K562 (cell line): ENCODE measurements at regions not wholly inside any gene's neighbourhood (a gene's known extent, or its start where the extent isn't known, plus 50 kb on each side); places are given as distances from the start of the nearest gene placed in this dataset.

Experiments used
- ATF7 ChIP-seq: fragments of 450-650 bp; IDR thresholded peaks from 2 replicates; pipeline ENCODE4 v1.7.1; 2014; ENCODE audit warnings: mild to moderate bottlenecking, moderate library complexity
- BCL6 ChIP-seq: fragments of 250-450 bp; sonication (Bioruptor Pico); IDR thresholded peaks from 2 replicates; pipeline ENCODE4 v1.4.0; 2020
- CCNT2 ChIP-seq: IDR thresholded peaks from 2 replicates; pipeline ENCODE4 v1.6.1; 2011; ENCODE audit warnings: borderline replicate concordance, low read depth, mild to moderate bottlenecking, moderate library complexity, mixed read lengths, low read length; ENCODE audit not compliant: insufficient read length; ENCODE audit errors: extremely low read depth
- CREB3 ChIP-seq: fragments of 450-650 bp; conservative IDR thresholded peaks from 2 replicates; pipeline ENCODE4 v1.6.1; 2016; ENCODE audit warnings: missing genetic modification characterization, low read depth, mild to moderate bottlenecking, missing compliant biosample characterization, moderate library complexity
- CXXC5 ChIP-seq: fragments of 250-450 bp; sonication (Bioruptor Pico); IDR thresholded peaks from 2 replicates; pipeline ENCODE4 v1.8.0; 2022; ENCODE audit warnings: inconsistent platforms, mild to moderate bottlenecking, moderate library complexity
- ELF1 ChIP-seq: fragments of 200-800 bp; sonication (Bioruptor generic); IDR thresholded peaks from 2 replicates; pipeline ENCODE4 v1.6.1; 2016; ENCODE audit warnings: missing genetic modification characterization, missing compliant biosample characterization
- HNRNPLL ChIP-seq: fragments of 200-400 bp; formaldehyde crosslinking; IDR thresholded peaks from 2 replicates; pipeline ENCODE4 v1.6.1; 2017; ENCODE audit warnings: low read length, low read depth, mild to moderate bottlenecking; ENCODE audit not compliant: poor library complexity, severe bottlenecking
- KLF10 ChIP-seq: fragments of 250-450 bp; sonication (Bioruptor Pico); IDR thresholded peaks from 2 replicates; pipeline ENCODE4 v1.6.1; 2021; ENCODE audit warnings: matching md5 sums
- MBD1 ChIP-seq: fragments of 250-450 bp; sonication (Bioruptor Pico); IDR thresholded peaks from 2 replicates; pipeline ENCODE4 v1.8.0; 2022; ENCODE audit warnings: inconsistent platforms
- MECOM ChIP-seq: fragments of 250-450 bp; sonication (Bioruptor Pico); IDR thresholded peaks from 2 replicates; pipeline ENCODE4 v1.8.0; 2022; ENCODE audit warnings: inconsistent platforms
- MIER1 ChIP-seq: fragments of 450-650 bp; IDR thresholded peaks from 2 replicates; pipeline ENCODE4 v1.6.1; 2016; ENCODE audit warnings: antibody characterized with exemption, mild to moderate bottlenecking, low read depth
- NCOA1 ChIP-seq: fragments of 450-650 bp; IDR thresholded peaks from 2 replicates; pipeline ENCODE4 v1.6.1; 2016; ENCODE audit warnings: low read depth
- NUFIP1 ChIP-seq: fragments of 450-650 bp; IDR thresholded peaks from 2 replicates; pipeline ENCODE4 v1.6.1; 2018; ENCODE audit not compliant: partially characterized antibody
- PHTF2 ChIP-seq: fragments of 250-450 bp; sonication (Bioruptor Pico); IDR thresholded peaks from 2 replicates; pipeline ENCODE4 v1.5.0; 2021; ENCODE audit warnings: mild to moderate bottlenecking
- RNF219 ChIP-seq: fragments of 250-450 bp; sonication (Bioruptor Pico); IDR thresholded peaks from 2 replicates; pipeline ENCODE4 v1.5.0; 2022; ENCODE audit warnings: mild to moderate bottlenecking
- TRIM25 ChIP-seq: fragments of 450-650 bp; IDR thresholded peaks from 2 replicates; pipeline ENCODE4 v1.7.0; 2016; ENCODE audit warnings: borderline replicate concordance
- ZNF589 ChIP-seq: fragments of 200-800 bp; sonication (Bioruptor generic); IDR thresholded peaks from 2 replicates; pipeline ENCODE4 v1.6.1; 2016; ENCODE audit warnings: low read depth, missing genetic modification characterization, missing compliant biosample characterization
- ZNF639 ChIP-seq, 2 experiments: fragments of 200-800 bp in 1 of 2; sonication (Bioruptor generic) in 1 of 2; sonication (generic) in 1 of 2; formaldehyde crosslinking in 1 of 2; IDR thresholded peaks in 1 of 2; conservative IDR thresholded peaks in 1 of 2; 2 replicates each; pipeline versions ENCODE4 v1.5.0 to v1.6.1; 2016 to 2020; ENCODE audit warnings: missing compliant biosample characterization in 1 of 2, missing genetic modification characterization in 1 of 2, missing genetic modification reagents in 1 of 2
- ZNF695 ChIP-seq: fragments of 450-650 bp; formaldehyde crosslinking; IDR thresholded peaks from 2 replicates; pipeline ENCODE4 v1.4.0; 2020; ENCODE audit warnings: mild to moderate bottlenecking, moderate library complexity
- ZNF76 ChIP-seq: fragments of 250-450 bp; sonication (Bioruptor Pico); IDR thresholded peaks from 2 replicates; pipeline ENCODE4 v1.4.0; 2020; ENCODE audit warnings: mild to moderate bottlenecking, moderate library complexity, borderline replicate concordance
- ZNF766 ChIP-seq: fragments of 200-800 bp; sonication (Bioruptor generic); conservative IDR thresholded peaks from 2 replicates; pipeline ENCODE4 v1.6.1; 2016; ENCODE audit warnings: missing genetic modification characterization, missing compliant biosample characterization

- TF ChIP-seq CREB3 (tag): peak; percentile 67
- TF ChIP-seq PHTF2: no peak
- TF ChIP-seq CCNT2: no peak
- TF ChIP-seq ZNF589 (CRISPR knock-in tag): peak; percentile 63; the same call in 1 of the 2 replicates
- TF ChIP-seq NUFIP1: no peak
- TF ChIP-seq NCOA1: 0 out of 2 replicates have a peak, but pooled peaks have one; percentile 37
- TF ChIP-seq MIER1: no peak
- TF ChIP-seq ZNF695: no peak
- TF ChIP-seq BCL6: no peak
- TF ChIP-seq RNF219 (CRISPR knock-in tag): no peak
- TF ChIP-seq ZNF639 (CRISPR knock-in tag; conservative IDR thresholded peaks at IDR 0.05 in 1 of 2, IDR thresholded peaks at IDR 0.05 in 1 of 2): peak in 1 of 2 experiments; percentile 72; a peak in 1 of 4 replicates
- no peak for TF ChIP-seq ZNF76 (CRISPR knock-in tag)
- TF ChIP-seq KLF10 (CRISPR knock-in tag): no peak
- TF ChIP-seq ELF1 (tag): no peak
- TF ChIP-seq MBD1 (CRISPR knock-in tag): 0 out of 2 replicates have a peak, but pooled peaks have one; percentile 65
- peak; percentile 93 for TF ChIP-seq CXXC5
- peak; percentile 57 for TF ChIP-seq ATF7
- peak; percentile 37 for TF ChIP-seq HNRNPLL
- no peak for TF ChIP-seq TRIM25
- peak; percentile 36; the same call in 1 of the 2 replicates for TF ChIP-seq ZNF766 (CRISPR knock-in tag)
- TF ChIP-seq MECOM: peak; percentile 69; the same call in 1 of the 2 replicates
Observed at GRCh38 chr5:109570362-109570874, 119.3 kb upstream of the MAN2A1 start (continued).
